GM12864 (cell line): ENCODE measurements at regions not wholly inside any gene's neighbourhood (a gene's known extent, or its start where the extent isn't known, plus 50 kb on each side); places are given as distances from the start of the nearest gene placed in this dataset.

ENCODE experiments used
- DNase-seq: peaks from one replicate; pipeline ENCODE4 v3.0.0-alpha.2; 2011; ENCODE audit warnings: low read depth
- H3K4me3 ChIP-seq: 2 replicates; pipeline ENCODE4 v1.5.1; 2011; ENCODE audit warnings: mild to moderate bottlenecking, low read depth, low read length, control low read depth
- CTCF ChIP-seq: IDR thresholded peaks from 2 replicates; pipeline ENCODE4 v1.5.1; 2011; ENCODE audit warnings: low read depth, mild to moderate bottlenecking, moderate library complexity, low read length, control low read depth, inconsistent platforms; ENCODE audit errors: missing control alignments

DNA sequence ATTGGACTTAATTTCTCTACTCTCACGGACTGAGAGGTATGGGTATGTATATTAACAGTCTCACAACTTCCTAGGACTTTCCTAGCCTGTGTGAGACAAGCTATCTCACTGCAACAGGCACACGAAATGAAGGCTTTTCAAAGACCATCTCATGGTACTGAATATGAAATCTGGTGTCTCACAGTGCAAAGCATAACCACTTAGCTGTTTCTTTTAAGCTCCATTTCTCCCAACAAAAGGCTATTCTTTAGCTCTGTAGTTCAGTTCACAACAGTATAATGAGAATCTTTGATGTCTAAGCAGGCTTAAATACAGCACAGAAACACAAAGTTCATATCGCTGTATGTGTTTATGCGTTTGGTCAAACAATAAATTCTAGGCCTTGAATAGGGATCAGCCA, 116.2 kb upstream of the PCDH18 start:
- H3K4me3 ChIP-seq = no peak overlapping the region
- no peak for TF ChIP-seq CTCF
- no peak for DNase-seq

DNA sequence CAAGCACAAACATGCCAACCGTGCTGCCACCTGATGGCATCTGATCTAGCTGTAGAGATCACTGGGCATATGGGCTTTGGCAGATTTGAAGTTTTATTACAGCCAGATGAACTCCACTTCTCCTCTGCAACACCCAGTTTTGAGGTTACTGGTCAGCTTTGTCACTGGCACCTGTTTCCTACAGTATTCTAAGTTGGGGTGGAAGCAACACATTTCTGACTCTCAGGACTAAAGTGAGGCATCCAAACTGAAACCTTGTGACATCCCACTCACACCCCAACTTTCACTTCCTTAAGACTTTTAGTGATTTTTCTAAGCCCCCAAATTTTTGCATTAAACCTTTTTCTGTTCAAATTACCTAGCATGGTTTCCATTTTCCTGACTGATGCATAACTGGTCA, 115.1 kb upstream of the PCDH18 start:
- no peak for TF ChIP-seq CTCF
- DNase-seq = peak; percentile 53
- H3K4me3 ChIP-seq = no peak overlapping the region

- DNase-seq = no peak
- H3K4me3 ChIP-seq = no peak overlapping the region
- TF ChIP-seq CTCF = no peak
These were observed 111.9 kb upstream of the PCDH18 start for GRCh38 chr4:137644201-137644600.

DNA sequence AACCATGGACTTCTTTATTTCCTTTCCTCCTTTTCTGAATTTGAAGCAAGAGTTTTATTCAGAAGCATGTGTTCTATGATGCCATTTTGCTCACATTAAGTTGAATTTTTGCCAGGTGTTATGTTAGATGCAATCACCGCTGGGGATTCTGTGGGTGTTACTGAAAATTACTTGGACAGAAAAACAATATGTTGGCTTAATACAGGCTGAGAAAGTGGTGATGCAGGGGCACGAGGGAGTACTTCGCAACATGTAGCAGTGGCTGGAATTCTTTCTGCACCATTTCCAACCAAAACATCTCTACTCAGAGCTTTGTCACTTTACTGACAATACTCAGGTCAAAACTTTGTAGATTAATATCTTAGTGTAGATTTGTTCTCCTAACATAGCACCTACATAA, 109.2 kb upstream of the PCDH18 start:
- DNase-seq = no peak
- H3K4me3 ChIP-seq = no peak overlapping the region
- TF ChIP-seq CTCF = no peak

GRCh38 chr4:137640838-137641158, 108.5 kb upstream of the PCDH18 start:
- TF ChIP-seq CTCF = no peak
- no peak overlapping the region for H3K4me3 ChIP-seq
- no peak for DNase-seq

DNA sequence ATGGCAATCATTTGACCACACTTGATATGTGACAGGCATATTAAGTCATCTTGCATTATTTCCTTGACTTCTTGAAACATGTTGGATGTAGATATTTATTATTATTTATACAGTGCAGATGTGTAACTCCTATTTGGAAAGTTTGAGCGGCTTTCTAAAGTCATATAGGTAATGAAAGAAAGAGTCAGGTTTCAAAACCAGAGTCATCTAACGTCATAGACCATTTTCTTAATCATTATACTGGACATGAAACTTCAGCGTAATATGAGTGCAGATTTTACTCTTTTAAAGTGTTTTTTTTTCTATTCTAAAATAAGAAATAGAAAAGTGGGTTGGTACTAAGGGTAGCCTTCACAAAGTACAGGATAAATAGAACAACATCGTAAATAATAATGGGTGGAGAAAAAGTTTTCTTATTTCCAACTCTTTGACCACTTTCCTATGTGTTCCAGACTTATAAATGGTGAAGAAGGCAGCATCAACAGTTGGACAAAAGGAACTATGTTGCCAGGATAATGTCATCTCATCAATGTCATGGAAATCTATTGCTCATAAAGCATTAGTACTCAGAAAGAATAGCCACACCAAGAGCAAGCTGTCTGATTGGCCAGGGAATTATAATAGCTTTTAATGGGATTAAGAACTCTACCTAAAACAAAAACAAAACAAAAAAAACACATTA, 108.0 kb upstream of the PCDH18 start:
- no peak for DNase-seq
- no peak for TF ChIP-seq CTCF
- H3K4me3 ChIP-seq = no peak overlapping the region

GRCh38 chr4:137638934-137639333, 106.6 kb upstream of the PCDH18 start:
- TF ChIP-seq CTCF = no peak
- no peak overlapping the region for H3K4me3 ChIP-seq
- DNase-seq = no peak
